B cell (primary cell): ENCODE measurements at regions not wholly inside any gene's neighbourhood (a gene's known extent, or its start where the extent isn't known, plus 50 kb on each side); places are given as distances from the start of the nearest gene placed in this dataset.

Experiments
- EZH2 ChIP-seq: IDR thresholded peaks from 2 replicates; pipeline ENCODE4 v1.6.1; 2012; ENCODE audit warnings: borderline replicate concordance, low read depth, mild to moderate bottlenecking, moderate library complexity, low read length; ENCODE audit not compliant: insufficient read depth, poor library complexity, severe bottlenecking
- TF ChIP-seq, protein P1 (sequence below): fragments of 200-600 bp; IDR thresholded peaks from one replicate; pipeline ENCODE4 v1.8.0; 2022; ENCODE audit warnings: antibody characterized with exemption, mild to moderate bottlenecking

DNA sequence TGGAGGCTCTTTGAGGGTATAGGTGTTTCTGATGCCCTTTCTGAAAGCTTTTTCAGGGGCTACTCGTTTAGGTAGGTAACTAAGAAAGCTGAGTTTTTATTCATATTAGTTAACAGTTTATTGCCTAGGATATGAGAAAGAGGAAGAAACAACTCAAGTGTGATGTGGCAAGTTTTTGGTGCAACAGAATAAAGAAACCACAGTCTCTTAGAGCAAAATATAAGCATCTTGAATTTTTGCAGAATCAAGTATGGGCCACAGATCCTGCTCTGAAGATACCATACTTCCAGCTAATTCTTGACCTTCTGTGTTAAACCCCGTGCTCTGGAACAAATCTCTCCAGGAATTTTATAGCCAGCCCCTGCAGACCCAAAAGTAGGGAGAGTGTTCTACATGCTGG lies 147.7 kb upstream of the SLC1A4 start:
- TF ChIP-seq, protein P1, sequence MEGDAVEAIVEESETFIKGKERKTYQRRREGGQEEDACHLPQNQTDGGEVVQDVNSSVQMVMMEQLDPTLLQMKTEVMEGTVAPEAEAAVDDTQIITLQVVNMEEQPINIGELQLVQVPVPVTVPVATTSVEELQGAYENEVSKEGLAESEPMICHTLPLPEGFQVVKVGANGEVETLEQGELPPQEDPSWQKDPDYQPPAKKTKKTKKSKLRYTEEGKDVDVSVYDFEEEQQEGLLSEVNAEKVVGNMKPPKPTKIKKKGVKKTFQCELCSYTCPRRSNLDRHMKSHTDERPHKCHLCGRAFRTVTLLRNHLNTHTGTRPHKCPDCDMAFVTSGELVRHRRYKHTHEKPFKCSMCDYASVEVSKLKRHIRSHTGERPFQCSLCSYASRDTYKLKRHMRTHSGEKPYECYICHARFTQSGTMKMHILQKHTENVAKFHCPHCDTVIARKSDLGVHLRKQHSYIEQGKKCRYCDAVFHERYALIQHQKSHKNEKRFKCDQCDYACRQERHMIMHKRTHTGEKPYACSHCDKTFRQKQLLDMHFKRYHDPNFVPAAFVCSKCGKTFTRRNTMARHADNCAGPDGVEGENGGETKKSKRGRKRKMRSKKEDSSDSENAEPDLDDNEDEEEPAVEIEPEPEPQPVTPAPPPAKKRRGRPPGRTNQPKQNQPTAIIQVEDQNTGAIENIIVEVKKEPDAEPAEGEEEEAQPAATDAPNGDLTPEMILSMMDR: no peak
- TF ChIP-seq EZH2: no peak
